Cardiac fibroblast (primary cell): ENCODE measurements at regions not wholly inside any gene's neighbourhood (a gene's known extent, or its start where the extent isn't known, plus 50 kb on each side); places are given as distances from the start of the nearest gene placed in this dataset.

Experiments
- DNase-seq, 2 donors: peaks; one replicate each; pipeline versions ENCODE4 v3.0.0 to v3.0.0-alpha.2; 2010; ENCODE audit warnings: low read depth in 2 of 2
- H3K4me3 ChIP-seq, 2 donors: replicated peaks in 1 of 2; 1 replicate in 1 of 2; 2 replicates in 1 of 2; pipeline ENCODE4 v1.5.1; 2011; ENCODE audit warnings: low read depth in 2 of 2, low read length in 2 of 2, mild to moderate bottlenecking in 2 of 2, moderate library complexity in 1 of 2
- TF ChIP-seq, protein P1 (sequence below): IDR thresholded peaks from one replicate; pipeline ENCODE4 v1.5.1; 2011; ENCODE audit warnings: low read depth, mild to moderate bottlenecking, low read length, inconsistent platforms

- H3K4me3 ChIP-seq: no peak overlapping the region
- TF ChIP-seq, protein P1, sequence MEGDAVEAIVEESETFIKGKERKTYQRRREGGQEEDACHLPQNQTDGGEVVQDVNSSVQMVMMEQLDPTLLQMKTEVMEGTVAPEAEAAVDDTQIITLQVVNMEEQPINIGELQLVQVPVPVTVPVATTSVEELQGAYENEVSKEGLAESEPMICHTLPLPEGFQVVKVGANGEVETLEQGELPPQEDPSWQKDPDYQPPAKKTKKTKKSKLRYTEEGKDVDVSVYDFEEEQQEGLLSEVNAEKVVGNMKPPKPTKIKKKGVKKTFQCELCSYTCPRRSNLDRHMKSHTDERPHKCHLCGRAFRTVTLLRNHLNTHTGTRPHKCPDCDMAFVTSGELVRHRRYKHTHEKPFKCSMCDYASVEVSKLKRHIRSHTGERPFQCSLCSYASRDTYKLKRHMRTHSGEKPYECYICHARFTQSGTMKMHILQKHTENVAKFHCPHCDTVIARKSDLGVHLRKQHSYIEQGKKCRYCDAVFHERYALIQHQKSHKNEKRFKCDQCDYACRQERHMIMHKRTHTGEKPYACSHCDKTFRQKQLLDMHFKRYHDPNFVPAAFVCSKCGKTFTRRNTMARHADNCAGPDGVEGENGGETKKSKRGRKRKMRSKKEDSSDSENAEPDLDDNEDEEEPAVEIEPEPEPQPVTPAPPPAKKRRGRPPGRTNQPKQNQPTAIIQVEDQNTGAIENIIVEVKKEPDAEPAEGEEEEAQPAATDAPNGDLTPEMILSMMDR: no peak
- peak in 1 of 2 donors; percentile 2 for DNase-seq
Measured at GRCh38 chr7:110119883-110120581, 970.9 kb upstream of the LRRN3 start.

DNA sequence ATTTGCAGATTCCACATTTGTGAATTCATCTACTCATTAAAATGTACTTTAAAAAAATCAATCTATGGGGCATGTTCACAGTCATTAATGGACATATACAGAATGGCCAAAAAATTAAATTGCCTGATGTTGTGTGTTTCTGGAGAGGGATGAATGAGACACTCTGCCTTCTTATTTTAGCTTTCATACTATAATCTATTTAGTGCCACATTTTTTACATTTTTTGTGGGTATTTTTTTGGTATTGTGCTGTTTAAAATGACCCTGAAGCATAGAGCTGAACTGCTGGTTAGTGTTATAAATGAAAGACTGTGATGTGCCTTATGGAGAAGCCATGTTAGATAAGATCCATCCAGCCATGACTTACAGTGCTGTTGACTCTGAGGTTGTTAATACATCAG lies 961.8 kb upstream of the LRRN3 start:
- DNase-seq: no peak
- TF ChIP-seq, protein P1: no peak
- no peak overlapping the region for H3K4me3 ChIP-seq

DNA sequence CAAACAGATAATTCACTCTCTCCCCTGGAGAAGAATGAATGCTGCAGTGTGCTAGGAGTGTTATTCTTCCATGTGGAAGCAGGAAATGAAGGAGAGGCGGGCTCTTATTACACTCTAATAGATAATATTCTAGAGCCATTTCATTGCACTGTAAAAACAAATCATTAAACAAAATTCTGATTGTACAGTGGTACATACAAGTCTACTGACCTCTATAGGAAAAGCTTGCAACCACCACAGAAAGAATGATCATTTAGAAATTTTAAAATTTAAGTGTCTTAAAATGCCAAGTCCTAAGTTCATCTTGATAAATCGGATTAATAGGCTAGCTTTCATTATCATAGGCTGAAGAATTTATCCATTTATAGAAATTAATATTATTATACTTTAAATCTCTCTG lies 960.3 kb upstream of the LRRN3 start:
- TF ChIP-seq, protein P1: no peak
- peak in 1 of 2 donors; percentile 3 for DNase-seq
- no peak overlapping the region for H3K4me3 ChIP-seq

GRCh38 chr7:110131344-110131743 lies 959.6 kb upstream of the LRRN3 start:
- no peak for DNase-seq
- H3K4me3 ChIP-seq: no peak overlapping the region
- TF ChIP-seq, protein P1: no peak

DNA sequence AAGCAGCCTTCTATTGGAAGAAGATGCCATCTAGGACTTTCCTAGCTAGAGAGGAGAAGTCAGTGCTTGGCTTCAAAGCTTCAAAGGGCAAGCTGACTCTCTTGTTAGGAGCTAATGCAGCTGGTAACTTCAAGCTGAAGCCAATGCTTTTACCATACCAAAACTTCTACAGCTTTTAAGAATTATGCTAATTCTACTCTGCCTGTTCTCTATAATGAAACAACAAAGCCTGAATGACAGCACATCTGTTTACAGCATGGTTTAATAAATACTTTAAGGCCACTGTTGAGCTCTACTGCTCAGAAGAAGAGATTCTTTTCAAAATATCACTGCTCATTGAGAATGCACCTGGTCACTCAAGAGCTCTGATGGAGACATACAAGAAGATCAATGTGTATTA lies 951.9 kb upstream of the LRRN3 start:
- DNase-seq: no peak
- TF ChIP-seq, protein P1: no peak
- no peak overlapping the region for H3K4me3 ChIP-seq

DNA sequence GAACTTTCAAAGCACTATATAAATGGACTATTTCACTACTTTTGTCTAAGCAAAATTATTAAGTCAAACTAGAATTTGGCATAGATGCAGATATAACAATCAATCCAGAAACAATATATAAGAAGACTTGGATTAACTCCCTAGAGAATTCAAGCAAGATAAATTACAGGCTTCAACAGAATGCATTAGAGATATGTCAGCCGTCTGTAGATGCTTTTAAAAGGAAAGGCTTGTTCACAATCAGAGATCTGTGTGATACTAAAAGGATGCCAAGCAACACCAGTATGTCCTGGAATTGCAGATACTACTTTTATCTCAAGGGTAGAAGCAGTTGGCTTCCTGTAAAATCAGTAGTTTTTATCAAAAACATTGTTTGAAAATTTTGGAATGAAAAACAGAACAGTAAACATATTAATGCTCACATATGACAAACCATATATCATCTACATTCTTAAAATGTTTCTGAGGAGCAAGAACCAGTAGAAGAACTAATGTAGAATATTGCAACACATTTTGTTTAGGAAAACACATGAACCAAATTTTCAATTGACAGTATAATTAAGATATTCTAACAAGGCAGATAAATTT lies 947.9 kb upstream of the LRRN3 start:
- TF ChIP-seq, protein P1: no peak
- H3K4me3 ChIP-seq: no peak overlapping the region
- no peak for DNase-seq
